ENCODE measurements at regions not wholly inside any gene's neighbourhood (a gene's known extent, or its start where the extent isn't known, plus 50 kb on each side); places are given as distances from the start of the nearest gene placed in this dataset.
"Not testable (repeated sequence)": the region's sequence is repeated elsewhere in the genome, so short reads cannot be mapped to it uniquely, and the experiment has no call there.

DNA sequence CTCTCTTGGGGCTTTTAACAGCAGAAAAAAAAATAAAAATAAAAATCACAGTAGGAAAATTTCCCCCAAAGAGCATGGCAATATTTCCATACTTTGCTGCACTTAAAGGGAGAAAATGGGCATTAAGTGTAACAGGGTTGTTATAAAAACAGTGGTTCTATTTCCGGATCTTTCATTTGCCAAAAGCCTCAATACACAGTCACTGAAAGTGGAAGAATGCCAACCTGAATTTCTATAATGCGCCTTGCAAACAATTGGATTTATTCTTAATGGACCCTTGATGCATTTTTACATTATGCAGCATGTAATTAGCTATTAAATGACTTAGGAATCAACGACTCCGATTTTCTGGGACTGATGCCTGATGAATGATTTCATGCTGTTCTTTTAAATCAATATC, 127.6 kb upstream of the NANOS1 start (continued):
- TF ChIP-seq, protein P1, sequence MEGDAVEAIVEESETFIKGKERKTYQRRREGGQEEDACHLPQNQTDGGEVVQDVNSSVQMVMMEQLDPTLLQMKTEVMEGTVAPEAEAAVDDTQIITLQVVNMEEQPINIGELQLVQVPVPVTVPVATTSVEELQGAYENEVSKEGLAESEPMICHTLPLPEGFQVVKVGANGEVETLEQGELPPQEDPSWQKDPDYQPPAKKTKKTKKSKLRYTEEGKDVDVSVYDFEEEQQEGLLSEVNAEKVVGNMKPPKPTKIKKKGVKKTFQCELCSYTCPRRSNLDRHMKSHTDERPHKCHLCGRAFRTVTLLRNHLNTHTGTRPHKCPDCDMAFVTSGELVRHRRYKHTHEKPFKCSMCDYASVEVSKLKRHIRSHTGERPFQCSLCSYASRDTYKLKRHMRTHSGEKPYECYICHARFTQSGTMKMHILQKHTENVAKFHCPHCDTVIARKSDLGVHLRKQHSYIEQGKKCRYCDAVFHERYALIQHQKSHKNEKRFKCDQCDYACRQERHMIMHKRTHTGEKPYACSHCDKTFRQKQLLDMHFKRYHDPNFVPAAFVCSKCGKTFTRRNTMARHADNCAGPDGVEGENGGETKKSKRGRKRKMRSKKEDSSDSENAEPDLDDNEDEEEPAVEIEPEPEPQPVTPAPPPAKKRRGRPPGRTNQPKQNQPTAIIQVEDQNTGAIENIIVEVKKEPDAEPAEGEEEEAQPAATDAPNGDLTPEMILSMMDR (IDR thresholded peaks at IDR 0.05; ENCODE audit: control extremely low read depth in 1 of 3, insufficient read depth in 1 of 3, low read depth in 1 of 3, low read length in 3 of 3): no peak
- TF ChIP-seq JUND (IDR thresholded peaks at IDR 0.05; ENCODE audit: low read length) (no peak), ZNF274 (IDR thresholded peaks at IDR 0.05; ENCODE audit: borderline replicate concordance, extremely low read depth, low read length) (no peak), NANOG (IDR thresholded peaks at IDR 0.05; ENCODE audit: insufficient read depth, low read depth, low read length, poor library complexity, severe bottlenecking) (no peak), CEBPB (IDR thresholded peaks at IDR 0.05; ENCODE audit: low read depth, low read length) (no peak)

DNA sequence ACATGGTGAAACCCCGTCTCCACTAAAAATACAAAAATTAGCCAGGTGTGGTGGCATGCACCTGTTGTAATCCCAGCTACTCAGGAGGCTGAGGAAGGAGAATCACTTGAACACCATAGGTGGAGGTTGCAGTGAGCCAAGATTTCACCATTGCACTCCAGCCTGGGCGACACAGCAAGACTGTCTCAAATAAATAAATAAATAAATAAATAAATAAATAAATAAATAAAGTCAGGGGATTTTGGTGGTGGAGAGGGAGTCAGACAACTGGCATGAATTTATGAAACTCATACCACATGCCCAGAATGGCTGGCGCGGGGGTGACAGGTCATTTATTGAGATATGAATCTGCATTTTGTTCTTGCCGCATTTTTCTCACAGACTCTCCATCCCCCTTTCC, 126.9 kb upstream of the NANOS1 start:
- H3K79me1 ChIP-seq (ENCODE audit: low read depth, low read length); CTCF ChIA-PET (ENCODE audit: partially characterized antibody); H3K4me3 ChIP-seq (ENCODE audit: extremely low read depth in 1 of 4, insufficient read depth in 2 of 4, low read depth in 3 of 4, low read length in 4 of 4); H3K9ac ChIP-seq (replicated peaks in 1 of 4; ENCODE audit: extremely low read depth in 1 of 4, low read depth in 3 of 4, low read length in 3 of 4); FAIRE-seq; H2BK12ac ChIP-seq (ENCODE audit: low read depth, low read length); H2BK20ac ChIP-seq (ENCODE audit: low read length); H2BK120ac ChIP-seq (replicated peaks; ENCODE audit: low read depth, low read length); H3K4ac ChIP-seq (replicated peaks; ENCODE audit: insufficient read length, low read depth, low read length); H3K27me3 ChIP-seq (replicated peaks in 1 of 4; ENCODE audit: control insufficient read depth in 3 of 4, extremely low read depth in 1 of 4, insufficient read depth in 3 of 4, low read length in 3 of 4); H3K36me3 ChIP-seq (ENCODE audit: control insufficient read depth in 2 of 4, insufficient read depth in 4 of 4, low read length in 3 of 4); H4K5ac ChIP-seq (ENCODE audit: insufficient read length, low read depth, low read length); H2AK5ac ChIP-seq (ENCODE audit: low read depth, low read length); DNase-seq (ENCODE audit: low read depth in 1 of 2, low spot score in 2 of 2); H3K23ac ChIP-seq (ENCODE audit: insufficient read length); H3K27ac ChIP-seq (ENCODE audit: low read depth, low read length); H3K9me3 ChIP-seq (ENCODE audit: insufficient read depth in 2 of 2, low read depth in 1 of 2, low read length in 1 of 2); H2AFZ ChIP-seq (ENCODE audit: low read length); H3K23me2 ChIP-seq (ENCODE audit: low read depth, low read length); H3K4me2 ChIP-seq (ENCODE audit: insufficient read depth in 1 of 2, low read depth in 2 of 2, low read length in 2 of 2); H3K18ac ChIP-seq (ENCODE audit: extremely low read depth, low read length); H2BK15ac ChIP-seq (ENCODE audit: low read length); POLR2A ChIA-PET (ENCODE audit: partially characterized antibody); H4K20me1 ChIP-seq (replicated peaks in 1 of 2; ENCODE audit: control insufficient read depth in 1 of 2, insufficient read depth in 2 of 2, low read length in 2 of 2); H4K91ac ChIP-seq (replicated peaks; ENCODE audit: insufficient read length, low read length); H3K4me1 ChIP-seq (replicated peaks in 1 of 4; ENCODE audit: control insufficient read depth in 3 of 4, insufficient read depth in 4 of 4, low read length in 3 of 4); H4K8ac ChIP-seq (ENCODE audit: extremely low read depth, insufficient read depth, low read length); H3K79me2 ChIP-seq (ENCODE audit: control insufficient read depth in 1 of 2, insufficient read depth in 2 of 2, low read length in 2 of 2); H3K56ac ChIP-seq (replicated peaks; ENCODE audit: insufficient read length, low read depth, low read length); H2BK5ac ChIP-seq (ENCODE audit: low read depth, low read length); H3K14ac ChIP-seq (ENCODE audit: insufficient read length): not testable (repeated sequence)
- WGBS, 2 experiments (ENCODE audit: extremely low coverage in 1 of 2, insufficient coverage in 1 of 2, insufficient read length in 1 of 2, insufficient replicate concordance in 2 of 2, low coverage in 1 of 2, low lambda C conversion rate in 2 of 2, missing lambda C conversion rate in 1 of 2): 92% methylated on average over 5 of the region's 5 CpGs; no CpG with 5 or more reads in 1 of the 2 experiments

Measured in H1 (cell line).